ENCODE measurements at regions not wholly inside any gene's neighbourhood (a gene's known extent, or its start where the extent isn't known, plus 50 kb on each side); places are given as distances from the start of the nearest gene placed in this dataset.
"Not testable (repeated sequence)": the region's sequence is repeated elsewhere in the genome, so short reads cannot be mapped to it uniquely, and the experiment has no call there.

GRCh38 chr6:26235302-26235670, 129.7 kb upstream of the BTN3A2 start:
- no peak for DNase-seq

- DNase-seq = not testable (repeated sequence)
These were observed 125.6 kb upstream of the BTN3A2 start for GRCh38 chr6:26239415-26239814.

GRCh38 chr6:26240157-26241032, 124.6 kb upstream of the BTN3A2 start:
- no peak for DNase-seq

GRCh38 chr6:26241033-26241895, 123.7 kb upstream of the BTN3A2 start:
- DNase-seq = no peak

- no peak for DNase-seq
These were observed 121.9 kb upstream of the BTN3A2 start for GRCh38 chr6:26243132-26243531.

GRCh38 chr6:26243752-26244151, 121.2 kb upstream of the BTN3A2 start:
- DNase-seq = no peak

GRCh38 chr6:26246058-26246457, 118.9 kb upstream of the BTN3A2 start:
- no peak for DNase-seq

- no peak for DNase-seq
These were observed 118.4 kb upstream of the BTN3A2 start for GRCh38 chr6:26246553-26246952.

GRCh38 chr6:26249707-26249956, 115.4 kb upstream of the BTN3A2 start:
- no peak for DNase-seq

- DNase-seq = peak; percentile 94
These were observed 114.9 kb upstream of the BTN3A2 start for GRCh38 chr6:26249957-26250697.

GRCh38 chr6:26250698-26251044, 114.3 kb upstream of the BTN3A2 start:
- DNase-seq = no peak

- DNase-seq = peak; percentile 98
These were observed 113.5 kb upstream of the BTN3A2 start for GRCh38 chr6:26251354-26252076.

GRCh38 chr6:26252077-26252472, 112.9 kb upstream of the BTN3A2 start:
- no peak for DNase-seq

- no peak for DNase-seq
These were observed 110.3 kb upstream of the BTN3A2 start for GRCh38 chr6:26254724-26255123.

- DNase-seq = no peak
These were observed 107.7 kb upstream of the BTN3A2 start for GRCh38 chr6:26257272-26257671.

GRCh38 chr6:26258212-26258977, 106.6 kb upstream of the BTN3A2 start:
- DNase-seq = no peak

- no peak for DNase-seq
These were observed 104.8 kb upstream of the BTN3A2 start for GRCh38 chr6:26260110-26260637.

- no peak for DNase-seq
These were observed 104.1 kb upstream of the BTN3A2 start for GRCh38 chr6:26260725-26261490.

GRCh38 chr6:26264547-26264946, 100.5 kb upstream of the BTN3A2 start:
- no peak for DNase-seq

- no peak for DNase-seq
These were observed 97.9 kb upstream of the BTN3A2 start for GRCh38 chr6:26267083-26267589.
